HG02623 (cell line): ENCODE measurements at regions not wholly inside any gene's neighbourhood (a gene's known extent, or its start where the extent isn't known, plus 50 kb on each side); places are given as distances from the start of the nearest gene placed in this dataset.
"Not testable (repeated sequence)": the region's sequence is repeated elsewhere in the genome, so short reads cannot be mapped to it uniquely, and the experiment has no call there.

Experiments
- ATAC-seq: cut with Tn5 transposase; IDR thresholded peaks from one replicate; pipeline ENCODE4 v1.9.1; 2021; ENCODE audit warnings: moderate library complexity; ENCODE audit not compliant: unreplicated experiment

DNA sequence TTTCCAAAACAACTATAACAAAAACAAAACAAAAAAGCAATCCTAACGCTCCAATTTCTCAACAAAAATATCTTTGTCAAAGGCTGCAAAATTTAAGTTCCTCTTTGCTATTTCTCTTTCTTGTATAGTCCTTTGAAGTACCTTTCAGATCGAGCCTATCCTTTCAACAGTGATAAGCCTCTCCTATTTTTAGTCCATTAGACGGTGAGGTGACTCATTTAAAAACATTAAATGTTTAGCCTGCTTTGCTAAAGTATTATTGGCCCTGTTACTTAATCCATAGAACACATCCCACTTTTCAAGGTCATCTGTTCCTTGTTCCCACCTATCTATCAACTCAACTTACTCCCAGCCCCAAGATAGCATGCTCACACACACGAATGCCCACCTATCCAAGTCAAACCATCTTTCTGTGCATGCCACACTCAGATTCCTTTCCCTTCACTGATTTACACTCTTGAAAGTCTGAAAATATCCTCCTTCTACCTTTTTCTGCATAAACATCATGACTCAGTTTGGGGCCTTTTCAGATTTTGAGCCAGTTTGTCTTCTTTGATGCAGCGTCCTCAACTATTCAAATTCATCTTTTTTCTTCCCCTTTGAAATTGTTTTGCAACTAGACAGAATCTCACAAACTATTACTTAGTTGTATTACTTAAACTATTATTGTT, 224.9 kb upstream of the TMEM229A start:
- ATAC-seq: no peak

GRCh38 chr7:124255041-124255655, 222.3 kb upstream of the TMEM229A start:
- ATAC-seq: no peak

DNA sequence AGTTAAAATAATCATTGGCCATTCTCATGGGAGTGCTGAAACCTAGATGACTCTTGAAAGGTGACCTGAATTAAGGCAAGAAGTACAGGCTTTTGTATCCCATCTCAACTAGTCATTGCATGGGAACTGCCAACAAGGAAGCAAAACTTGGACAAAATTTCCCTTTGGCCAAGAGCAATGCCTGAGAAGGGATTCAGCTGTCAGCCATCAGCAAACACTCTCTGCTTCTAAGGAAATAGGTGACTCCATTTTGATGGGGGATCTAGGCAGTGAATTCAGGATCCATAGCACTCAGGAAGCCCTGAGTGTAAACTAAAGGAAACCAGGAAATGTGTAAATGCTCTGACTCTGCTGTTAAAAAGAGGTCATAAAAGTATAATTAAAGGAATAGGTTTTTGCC, 221.5 kb upstream of the TMEM229A start:
- ATAC-seq: no peak

- no peak for ATAC-seq
Observed at GRCh38 chr7:124251636-124252035, 218.8 kb upstream of the TMEM229A start.

DNA sequence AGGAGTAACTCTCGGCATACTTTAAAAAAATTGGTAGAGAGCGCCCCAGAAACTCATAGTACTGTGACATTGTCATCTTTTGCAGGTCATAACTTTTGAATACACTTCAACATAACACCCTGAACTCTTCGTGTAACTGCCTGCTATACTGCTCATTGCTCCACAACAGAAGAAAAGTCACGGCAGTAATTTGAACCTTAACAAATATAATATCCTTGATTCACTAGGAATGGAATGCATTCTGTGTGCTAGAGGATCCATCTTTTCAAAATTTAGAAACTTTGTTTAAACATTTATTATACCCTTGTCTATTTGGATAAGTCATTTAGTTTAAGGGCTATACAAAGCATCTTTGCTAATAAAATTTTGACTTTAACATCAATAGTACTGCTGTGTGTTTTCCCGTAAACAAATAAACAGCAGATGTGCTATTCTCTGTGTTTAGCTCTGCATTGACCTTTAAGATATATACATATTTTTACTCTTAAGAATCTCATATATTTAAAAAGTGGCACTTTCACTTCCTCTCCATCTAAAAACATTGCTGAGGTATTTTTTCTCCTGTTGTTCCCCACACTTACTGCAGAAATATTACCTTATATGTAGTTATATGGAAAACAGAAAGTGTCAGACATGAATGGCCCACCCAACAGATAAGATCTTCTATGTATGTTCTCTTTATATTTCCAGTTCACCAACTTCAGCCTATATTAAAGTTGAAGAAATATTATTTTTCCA, 217.6 kb upstream of the TMEM229A start:
- no peak for ATAC-seq

GRCh38 chr7:124247691-124248090, 214.8 kb upstream of the TMEM229A start:
- no peak for ATAC-seq

DNA sequence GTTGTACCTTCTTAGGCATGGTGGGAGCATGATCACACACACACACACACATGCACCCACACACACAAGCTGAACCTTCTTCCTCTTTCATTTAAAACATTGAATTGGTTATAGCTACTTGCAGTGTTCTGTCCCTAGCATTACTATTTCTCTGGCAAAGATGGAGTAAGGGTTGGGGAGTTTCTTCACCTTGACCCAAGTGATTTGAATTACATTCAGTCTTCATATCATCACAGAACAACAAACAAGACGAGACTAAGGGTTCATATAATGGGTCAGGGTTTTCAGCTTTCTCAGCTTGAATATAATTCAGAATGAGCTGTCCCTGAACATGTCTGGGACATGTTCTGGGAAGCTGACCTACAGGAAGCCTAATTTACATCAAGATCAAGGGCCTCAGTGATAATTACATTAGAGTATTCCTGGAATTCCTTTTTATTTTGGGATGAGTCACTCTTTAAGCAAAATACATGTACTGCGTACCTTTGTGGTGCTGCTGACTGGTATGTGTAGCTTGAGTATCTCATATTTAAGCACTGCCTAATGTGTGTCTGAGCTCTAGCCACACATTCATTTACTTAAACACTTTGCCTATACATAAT, 213.5 kb upstream of the TMEM229A start:
- no peak for ATAC-seq

GRCh38 chr7:124244469-124244868, 211.6 kb upstream of the TMEM229A start:
- not testable (repeated sequence) for ATAC-seq

GRCh38 chr7:124219681-124220080, 186.8 kb upstream of the TMEM229A start:
- no peak for ATAC-seq

DNA sequence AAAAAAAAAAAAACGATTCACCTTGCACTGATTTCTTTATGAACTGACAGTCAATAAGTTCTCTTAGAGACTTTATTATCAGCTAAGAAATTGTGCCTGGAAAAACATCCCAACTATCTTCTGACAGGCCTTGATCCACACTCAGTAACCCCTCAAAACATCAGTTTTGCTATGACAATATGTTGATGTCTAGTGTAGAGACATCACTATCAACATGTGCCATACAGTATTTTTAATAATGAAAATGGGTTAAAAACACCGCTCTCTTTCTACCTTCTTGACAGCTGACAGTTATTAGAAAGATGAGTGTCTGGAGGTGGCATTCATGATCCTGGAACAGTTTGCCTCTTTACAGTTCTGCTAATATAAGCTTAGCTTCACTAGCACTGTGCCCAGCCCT, 175.8 kb upstream of the TMEM229A start:
- no peak for ATAC-seq

DNA sequence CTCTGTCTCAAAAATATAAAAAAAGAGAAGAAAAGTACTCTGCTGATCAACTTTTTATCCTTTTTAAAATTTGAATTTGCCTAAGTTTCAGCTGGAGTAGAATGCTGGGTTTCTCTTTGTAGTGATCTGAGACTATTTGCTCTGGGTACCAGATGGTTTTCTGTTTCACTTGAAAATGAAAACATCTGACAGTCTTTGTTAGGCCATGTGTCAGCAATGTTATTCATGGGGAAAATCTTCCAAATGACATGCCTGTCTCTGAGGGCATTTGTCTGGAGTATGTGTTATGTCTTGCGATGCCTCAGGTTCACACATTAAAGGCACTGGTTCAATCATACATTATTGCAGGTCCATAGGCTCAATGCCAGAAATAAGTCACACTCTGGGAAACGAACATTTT, 175.3 kb upstream of the TMEM229A start:
- no peak for ATAC-seq

- no peak for ATAC-seq
Observed at GRCh38 chr7:124205526-124205925, 172.7 kb upstream of the TMEM229A start.

DNA sequence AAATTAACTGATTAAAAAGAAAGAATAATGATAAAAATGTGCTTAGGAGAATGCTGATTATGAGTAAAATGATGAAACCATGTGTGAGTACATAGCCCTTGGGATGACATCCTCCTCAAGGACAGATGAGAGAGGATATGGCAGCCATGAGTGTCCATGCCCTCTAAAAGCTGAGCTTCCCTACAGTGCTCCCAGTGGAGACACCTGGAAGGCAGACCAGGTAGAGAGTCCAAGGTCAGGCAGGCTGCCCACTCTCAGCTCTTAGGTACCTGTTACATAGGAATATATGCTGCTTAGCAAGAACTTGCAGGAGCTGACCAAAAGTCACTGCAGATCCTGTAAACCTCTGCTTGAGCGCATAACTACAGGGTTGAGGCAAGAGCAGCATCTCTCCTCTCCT, 169.7 kb upstream of the TMEM229A start:
- ATAC-seq: no peak

- no peak for ATAC-seq
Observed at GRCh38 chr7:124201768-124202349, 169.0 kb upstream of the TMEM229A start.

DNA sequence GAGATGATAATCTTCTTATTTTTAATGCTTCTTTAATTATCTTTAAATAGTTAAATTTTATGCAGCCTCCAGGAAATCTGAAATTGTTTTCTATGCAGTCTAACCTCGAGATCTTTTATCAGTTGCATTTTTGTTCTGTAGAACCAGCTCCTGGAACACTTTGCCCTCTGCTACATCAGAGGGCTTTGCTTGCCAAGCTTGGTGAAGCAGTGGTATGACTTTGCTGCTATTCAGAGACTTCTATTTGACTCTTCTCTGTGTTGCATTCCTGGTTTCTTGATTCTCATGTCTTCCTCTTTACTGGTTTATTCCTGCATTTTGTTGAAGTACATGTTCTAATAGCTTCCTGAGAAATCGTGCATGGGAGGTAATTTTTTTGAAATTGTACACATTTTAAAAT, 163.7 kb upstream of the TMEM229A start:
- ATAC-seq: no peak

DNA sequence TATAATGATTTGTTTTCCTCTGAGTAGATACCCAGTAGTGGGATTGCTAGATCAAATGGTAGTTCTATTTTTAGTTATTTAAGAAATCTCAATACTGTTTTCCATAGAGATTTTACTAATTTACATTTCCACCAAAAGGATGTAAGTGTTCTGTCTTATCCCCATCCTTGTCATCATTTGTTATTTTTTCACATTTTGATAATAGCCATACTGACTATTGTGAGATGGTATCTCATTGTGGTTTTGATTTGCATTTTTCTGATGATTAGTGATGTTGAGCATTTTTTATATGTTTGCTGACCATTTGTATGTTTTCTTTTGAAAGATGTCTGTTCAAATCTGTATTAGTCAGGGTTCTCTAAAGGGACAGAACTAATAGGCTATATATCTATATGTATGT, 160.0 kb upstream of the TMEM229A start:
- ATAC-seq: no peak

DNA sequence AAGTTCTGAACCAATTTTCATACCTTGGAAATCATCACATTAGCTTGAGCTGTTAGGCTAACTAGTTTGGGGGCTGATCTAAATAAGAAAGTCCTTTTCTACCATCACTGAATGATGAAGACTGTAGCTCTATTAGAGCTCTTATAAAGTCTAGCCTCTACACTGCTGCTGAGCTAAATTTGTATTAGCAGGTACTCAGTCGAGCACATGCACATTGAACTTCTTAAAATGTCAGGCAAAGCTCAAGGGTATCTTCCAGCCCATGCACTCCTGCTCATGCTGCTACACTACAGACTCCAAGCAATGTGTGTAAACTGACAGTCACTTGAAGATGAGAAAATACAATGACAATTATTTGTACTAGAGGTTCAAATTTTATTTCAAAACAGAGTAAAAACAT, 158.8 kb upstream of the TMEM229A start:
- ATAC-seq: no peak

DNA sequence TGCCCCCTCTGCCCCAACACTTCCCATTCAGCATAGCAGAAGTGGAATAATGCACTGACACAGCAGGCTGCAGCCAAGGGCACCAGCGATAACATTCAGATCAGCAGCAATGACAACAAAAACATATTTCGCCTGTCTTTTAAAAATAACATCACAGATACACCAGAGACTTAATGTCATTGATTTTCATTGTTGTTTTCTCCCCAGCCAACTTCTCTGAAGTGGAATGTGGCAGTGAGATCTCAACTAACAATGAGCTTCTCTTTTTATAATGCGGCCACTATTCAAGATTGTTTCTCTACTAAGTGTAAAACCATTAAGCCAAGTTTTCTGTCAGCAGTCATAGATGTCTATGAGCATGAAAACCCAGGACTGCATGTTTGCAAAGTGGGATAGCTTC, 158.2 kb upstream of the TMEM229A start:
- ATAC-seq: no peak

DNA sequence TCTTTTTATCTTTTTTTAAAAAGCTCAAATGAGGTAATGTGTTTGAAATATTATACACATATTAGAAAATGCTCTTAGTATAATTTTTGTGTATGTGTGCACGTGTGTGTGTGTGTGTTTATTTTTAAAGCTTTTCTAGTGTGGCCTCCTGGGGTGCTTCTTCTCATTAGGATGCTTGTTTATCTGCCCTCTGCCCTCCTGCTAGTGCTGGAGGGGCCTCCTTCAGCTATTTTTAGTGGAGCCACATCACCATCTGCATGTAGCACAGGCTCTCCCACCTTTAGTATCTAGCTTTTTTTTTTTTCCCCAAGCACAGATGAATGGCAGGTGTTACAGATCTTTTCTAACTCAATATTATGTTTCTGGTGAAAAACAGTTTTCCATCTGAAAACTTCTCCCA, 155.7 kb upstream of the TMEM229A start:
- ATAC-seq: no peak

DNA sequence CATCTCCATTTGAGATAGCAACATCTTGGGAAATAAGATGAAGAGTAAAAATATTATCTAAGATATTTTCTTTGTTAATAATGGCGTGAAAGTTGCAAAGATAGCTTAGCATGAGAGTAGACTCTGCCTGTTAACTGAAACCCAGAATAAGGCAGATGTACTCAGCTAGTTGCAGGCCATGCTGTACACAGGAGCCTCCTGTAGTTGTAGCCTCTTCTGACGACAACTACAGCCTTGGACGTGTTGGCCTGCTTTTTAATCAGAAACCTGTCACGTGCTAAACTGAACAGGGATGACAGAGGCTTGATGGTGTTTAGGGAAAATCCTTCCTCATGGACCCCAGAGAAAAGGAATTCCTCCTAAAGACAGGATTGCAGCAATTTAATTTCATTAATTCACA, 155.1 kb upstream of the TMEM229A start:
- no peak for ATAC-seq

DNA sequence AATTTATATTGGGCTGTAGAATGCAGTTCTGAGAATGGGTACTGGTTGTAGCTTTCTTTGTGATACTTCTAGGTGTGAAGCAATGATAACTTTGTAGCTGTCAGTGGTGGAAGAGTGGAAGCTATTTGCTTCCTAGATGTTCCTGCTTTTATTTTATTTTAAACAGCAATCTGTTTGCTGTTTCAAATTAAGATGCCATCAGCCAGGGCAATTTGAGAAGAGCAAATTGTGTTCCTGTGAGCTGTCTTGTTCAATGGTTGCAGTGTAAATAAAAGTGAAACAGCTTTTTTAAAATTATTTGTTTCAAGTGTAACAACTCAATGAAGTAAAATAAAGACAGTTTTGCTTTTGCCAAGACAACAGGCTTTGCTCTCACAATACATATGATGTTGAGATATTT, 150.8 kb upstream of the TMEM229A start:
- ATAC-seq: no peak

DNA sequence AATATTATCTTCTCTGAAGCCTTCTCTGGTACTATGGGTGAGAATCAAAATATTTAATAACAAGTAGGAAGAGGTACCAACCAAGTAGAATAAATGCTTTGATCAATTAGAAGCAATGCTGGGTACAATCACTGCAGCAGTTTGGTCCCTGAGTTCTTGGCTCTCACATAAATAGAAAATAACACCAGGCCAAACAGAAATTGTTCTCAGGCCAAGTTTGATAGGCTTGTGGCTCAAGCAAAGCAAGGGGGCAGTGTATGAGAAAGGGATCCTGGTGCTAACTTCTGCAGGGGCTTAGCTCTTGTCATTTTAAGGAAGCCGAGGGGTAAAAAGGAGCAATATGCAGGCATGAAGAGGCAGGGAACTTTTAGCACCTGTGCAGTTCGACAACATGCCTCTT, 146.8 kb upstream of the TMEM229A start:
- no peak for ATAC-seq
